LHCN-M2 (cell line): ENCODE measurements at regions not wholly inside any gene's neighbourhood (a gene's known extent, or its start where the extent isn't known, plus 50 kb on each side); places are given as distances from the start of the nearest gene placed in this dataset.
A peak's percentile ranks its signal among the peaks of the same experiment; 100 is the strongest.
"Not testable (repeated sequence)": the region's sequence is repeated elsewhere in the genome, so short reads cannot be mapped to it uniquely, and the experiment has no call there.

Experiments
- DNase-seq: peaks from one replicate; pipeline ENCODE4 v3.0.0-alpha.2; 2012; ENCODE audit warnings: low read depth

GRCh38 chr1:149700220-149700619 is 82.3 kb upstream of the FCGR1A start:
- DNase-seq: not testable (repeated sequence)

GRCh38 chr1:149700677-149701567 is 81.6 kb upstream of the FCGR1A start:
- DNase-seq: not testable (repeated sequence)

GRCh38 chr1:149708192-149708853 is 74.2 kb upstream of the FCGR1A start:
- peak; percentile 61 for DNase-seq

- DNase-seq: not testable (repeated sequence)
Observed at GRCh38 chr1:149711651-149712050, 70.8 kb upstream of the FCGR1A start.

- peak; percentile 38 for DNase-seq
Observed at GRCh38 chr1:149712154-149712927, 70.2 kb upstream of the FCGR1A start.

- not testable (repeated sequence) for DNase-seq
Observed at GRCh38 chr1:149713513-149713912, 69.0 kb upstream of the FCGR1A start.

- DNase-seq: not testable (repeated sequence)
Observed at GRCh38 chr1:149713952-149714351, 68.5 kb upstream of the FCGR1A start.

- DNase-seq: not testable (repeated sequence)
Observed at GRCh38 chr1:149724618-149725302, 57.7 kb upstream of the FCGR1A start.

GRCh38 chr1:149726688-149727087 is 55.8 kb upstream of the FCGR1A start:
- DNase-seq: not testable (repeated sequence)

- not testable (repeated sequence) for DNase-seq
Observed at GRCh38 chr1:149728598-149728997, 53.9 kb upstream of the FCGR1A start.
